Activated T-cell treated with anti-CD3 and anti-CD28 coated beads for 1 hour (primary cell): ENCODE measurements at regions not wholly inside any gene's neighbourhood (a gene's known extent, or its start where the extent isn't known, plus 50 kb on each side); places are given as distances from the start of the nearest gene placed in this dataset.

Experiments used
- DNase-seq: peaks from one replicate; pipeline ENCODE4 v3.0.0-alpha.2; 2020; ENCODE audit warnings: low read depth

GRCh38 chrX:9317176-9317575 is 147.7 kb upstream of the TBL1X start:
- DNase-seq, result no peak

- no peak for DNase-seq
Observed at GRCh38 chrX:9318213-9318612, 146.6 kb upstream of the TBL1X start.

GRCh38 chrX:9318766-9319165 is 146.1 kb upstream of the TBL1X start:
- no peak for DNase-seq

- DNase-seq, result no peak
Observed at GRCh38 chrX:9320940-9321339, 143.9 kb upstream of the TBL1X start.

- no peak for DNase-seq
Observed at GRCh38 chrX:9324676-9325075, 140.2 kb upstream of the TBL1X start.

- no peak for DNase-seq
Observed at GRCh38 chrX:9326369-9326768, 138.5 kb upstream of the TBL1X start.

- DNase-seq, result no peak
Observed at GRCh38 chrX:9327086-9327746, 137.6 kb upstream of the TBL1X start.

GRCh38 chrX:9327747-9328145 is 137.1 kb upstream of the TBL1X start:
- no peak for DNase-seq

GRCh38 chrX:9329056-9329455 is 135.8 kb upstream of the TBL1X start:
- DNase-seq, result no peak

- DNase-seq, result no peak
Observed at GRCh38 chrX:9330249-9330982, 134.4 kb upstream of the TBL1X start.

- DNase-seq, result no peak
Observed at GRCh38 chrX:9333873-9334560, 130.8 kb upstream of the TBL1X start.

- no peak for DNase-seq
Observed at GRCh38 chrX:9335251-9335650, 129.6 kb upstream of the TBL1X start.

- no peak for DNase-seq
Observed at GRCh38 chrX:9336456-9336855, 128.4 kb upstream of the TBL1X start.

GRCh38 chrX:9337046-9337445 is 127.8 kb upstream of the TBL1X start:
- DNase-seq, result no peak

- DNase-seq, result no peak
Observed at GRCh38 chrX:9338986-9339385, 125.9 kb upstream of the TBL1X start.

GRCh38 chrX:9339603-9340491 is 125.0 kb upstream of the TBL1X start:
- DNase-seq, result no peak

GRCh38 chrX:9340598-9341290 is 124.1 kb upstream of the TBL1X start:
- DNase-seq, result no peak

- DNase-seq, result no peak
Observed at GRCh38 chrX:9341291-9342201, 123.3 kb upstream of the TBL1X start.

- no peak for DNase-seq
Observed at GRCh38 chrX:9342561-9343051, 122.3 kb upstream of the TBL1X start.

GRCh38 chrX:9343971-9344370 is 120.9 kb upstream of the TBL1X start:
- no peak for DNase-seq
